ENCODE measurements at regions not wholly inside any gene's neighbourhood (a gene's known extent, or its start where the extent isn't known, plus 50 kb on each side); places are given as distances from the start of the nearest gene placed in this dataset.

- no peak for ATAC-seq (ENCODE audit: insufficient read depth, low FRiP score)
- Histone ChIP-seq H3K4me3 (no peak overlapping the region), H3K27me3 (ENCODE audit: control insufficient read depth in 3 of 3, insufficient read depth in 3 of 3, low read length in 2 of 3) (no peaks in the 10 kb centered on the region), H3K9me3 (ENCODE audit: control insufficient read depth in 4 of 4, insufficient read depth in 3 of 4, low read length in 3 of 4) (peaks cover 0 to 16% (median 5%) of the 10 kb centered on the region in 4 donors), H3K27ac (ENCODE audit: low read depth in 1 of 2, low read length in 1 of 2) (no peak overlapping the region), H3K9ac (ENCODE audit: insufficient read depth in 1 of 2, low read length in 2 of 2) (no peak overlapping the region), H3K4me1 (ENCODE audit: control insufficient read depth in 5 of 5, insufficient read depth in 5 of 5, low read length in 5 of 5) (no peaks in the 10 kb centered on the region), H3K36me3 (ENCODE audit: control insufficient read depth in 4 of 4, insufficient read depth in 4 of 4, low read length in 4 of 4) (no peaks in the 10 kb centered on the region)
- peak; percentile 7 to 41 (median 34) for DNase-seq
- TF ChIP-seq, protein P1, sequence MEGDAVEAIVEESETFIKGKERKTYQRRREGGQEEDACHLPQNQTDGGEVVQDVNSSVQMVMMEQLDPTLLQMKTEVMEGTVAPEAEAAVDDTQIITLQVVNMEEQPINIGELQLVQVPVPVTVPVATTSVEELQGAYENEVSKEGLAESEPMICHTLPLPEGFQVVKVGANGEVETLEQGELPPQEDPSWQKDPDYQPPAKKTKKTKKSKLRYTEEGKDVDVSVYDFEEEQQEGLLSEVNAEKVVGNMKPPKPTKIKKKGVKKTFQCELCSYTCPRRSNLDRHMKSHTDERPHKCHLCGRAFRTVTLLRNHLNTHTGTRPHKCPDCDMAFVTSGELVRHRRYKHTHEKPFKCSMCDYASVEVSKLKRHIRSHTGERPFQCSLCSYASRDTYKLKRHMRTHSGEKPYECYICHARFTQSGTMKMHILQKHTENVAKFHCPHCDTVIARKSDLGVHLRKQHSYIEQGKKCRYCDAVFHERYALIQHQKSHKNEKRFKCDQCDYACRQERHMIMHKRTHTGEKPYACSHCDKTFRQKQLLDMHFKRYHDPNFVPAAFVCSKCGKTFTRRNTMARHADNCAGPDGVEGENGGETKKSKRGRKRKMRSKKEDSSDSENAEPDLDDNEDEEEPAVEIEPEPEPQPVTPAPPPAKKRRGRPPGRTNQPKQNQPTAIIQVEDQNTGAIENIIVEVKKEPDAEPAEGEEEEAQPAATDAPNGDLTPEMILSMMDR (IDR thresholded peaks at IDR 0.05; ENCODE audit: control extremely low read depth, extremely low read depth): no peak
- 22 to 31% methylated on average over 4 of the region's 4 CpGs for WGBS, 2 donors
Measured at GRCh38 chr12:126069549-126070165, 1004.4 kb downstream of the AACS start.

DNA sequence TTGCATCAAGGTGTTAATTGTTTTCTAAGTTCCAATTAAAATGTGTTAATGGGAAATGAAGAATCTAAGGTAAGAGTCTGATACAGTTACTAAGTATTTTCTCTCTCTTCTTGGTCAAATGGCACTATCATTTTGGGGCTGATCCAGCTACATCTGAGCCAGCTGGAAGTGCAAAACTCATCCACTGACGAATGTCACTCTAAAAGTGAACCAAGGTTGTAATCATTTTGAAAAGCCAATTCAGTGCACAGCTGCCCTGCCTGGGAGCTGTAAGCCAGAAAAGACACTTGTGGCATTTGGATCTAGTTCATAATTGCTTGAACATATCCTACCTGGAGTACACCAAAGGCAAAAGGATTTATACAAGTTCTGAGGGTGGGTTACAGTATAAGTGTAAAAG, 1011.3 kb downstream of the AACS start:
- 62 to 77% methylated on average over 1 of the region's 1 CpG for WGBS, 2 donors
- H3K36me3 ChIP-seq (ENCODE audit: control insufficient read depth in 4 of 4, insufficient read depth in 4 of 4, low read length in 4 of 4): no peaks in the 10 kb centered on the region

DNA sequence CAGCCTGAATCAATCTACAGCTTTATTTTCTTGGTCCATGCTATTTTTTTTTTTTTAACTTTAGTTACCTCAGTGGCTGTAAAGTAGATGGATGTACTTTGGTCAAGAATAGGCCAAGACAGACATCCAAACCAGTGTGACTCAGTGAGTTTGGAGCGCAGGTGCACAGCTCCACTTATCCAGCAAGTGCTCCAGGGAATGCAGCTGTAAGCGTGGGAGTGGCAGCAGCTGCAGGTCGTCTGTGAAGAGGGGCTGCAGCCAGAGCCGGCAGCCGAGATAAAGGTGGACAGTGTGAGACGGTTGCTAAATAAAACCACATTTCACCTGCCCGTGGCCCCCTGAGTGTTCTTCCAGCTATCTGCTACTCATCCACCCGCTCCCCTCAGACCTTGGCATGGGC, 1018.7 kb downstream of the AACS start:
- 80 to 90% methylated on average over 8 of the region's 8 CpGs for WGBS, 2 donors
- Histone ChIP-seq H3K36me3 (ENCODE audit: control insufficient read depth in 4 of 4, insufficient read depth in 4 of 4, low read length in 4 of 4) (no peaks in the 10 kb centered on the region), H3K4me1 (ENCODE audit: control insufficient read depth in 5 of 5, insufficient read depth in 5 of 5, low read length in 5 of 5) (no peaks in the 10 kb centered on the region), H3K4me3 (no peak overlapping the region), H3K27me3 (ENCODE audit: control insufficient read depth in 3 of 3, insufficient read depth in 3 of 3, low read length in 2 of 3) (no peaks in the 10 kb centered on the region), H3K27ac (ENCODE audit: low read depth in 1 of 2, low read length in 1 of 2) (no peak overlapping the region), H3K9me3 (ENCODE audit: control insufficient read depth in 4 of 4, insufficient read depth in 3 of 4, low read length in 3 of 4) (peaks cover 0 to 3% (median 0%) of the 10 kb centered on the region in 4 donors), H3K9ac (ENCODE audit: insufficient read depth in 1 of 2, low read length in 2 of 2) (no peak overlapping the region)
- TF ChIP-seq, protein P1 (IDR thresholded peaks at IDR 0.05; ENCODE audit: control extremely low read depth, extremely low read depth): no peak
- no peak for DNase-seq
- no peak for ATAC-seq (ENCODE audit: insufficient read depth, low FRiP score)

More for the DNA sequence above, 1011.3 kb downstream of the AACS start:
- TF ChIP-seq, protein P1 (IDR thresholded peaks at IDR 0.05; ENCODE audit: control extremely low read depth, extremely low read depth): no peak
- no peaks in the 10 kb centered on the region for H3K9me3 ChIP-seq (ENCODE audit: control insufficient read depth in 4 of 4, insufficient read depth in 3 of 4, low read length in 3 of 4)
- no peak overlapping the region for H3K27ac ChIP-seq (ENCODE audit: low read depth in 1 of 2, low read length in 1 of 2)
- ATAC-seq (ENCODE audit: insufficient read depth, low FRiP score) (no peak), DNase-seq (no peak)
- no peak overlapping the region for H3K9ac ChIP-seq (ENCODE audit: insufficient read depth in 1 of 2, low read length in 2 of 2)
- no peaks in the 10 kb centered on the region for H3K4me1 ChIP-seq (ENCODE audit: control insufficient read depth in 5 of 5, insufficient read depth in 5 of 5, low read length in 5 of 5)
- H3K27me3 ChIP-seq (ENCODE audit: control insufficient read depth in 3 of 3, insufficient read depth in 3 of 3, low read length in 2 of 3): no peaks in the 10 kb centered on the region
- no peak overlapping the region for H3K4me3 ChIP-seq

DNA sequence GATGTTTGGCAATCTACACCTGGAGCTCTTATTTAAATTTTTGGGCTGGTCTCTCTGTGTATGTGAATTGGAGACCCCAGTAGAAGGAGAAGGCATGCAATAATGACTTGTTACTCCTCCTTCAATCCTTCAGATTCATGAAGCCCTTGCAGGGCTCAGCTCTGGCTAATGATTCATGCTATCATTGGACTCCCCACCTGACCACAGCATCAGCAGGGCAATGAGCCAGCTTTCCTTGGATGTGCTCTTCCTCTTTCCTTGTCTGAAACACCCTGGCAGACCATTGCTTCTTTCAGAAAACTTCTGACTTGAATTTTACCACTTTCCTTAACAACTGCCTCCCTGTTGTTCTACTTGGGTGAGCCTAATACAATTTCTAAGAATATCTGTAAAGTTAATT, 1019.2 kb downstream of the AACS start:
- H3K4me3 ChIP-seq: no peak overlapping the region
- no peaks in the 10 kb centered on the region for H3K27me3 ChIP-seq (ENCODE audit: control insufficient read depth in 3 of 3, insufficient read depth in 3 of 3, low read length in 2 of 3)
- peaks cover 0 to 3% (median 0%) of the 10 kb centered on the region in 4 donors for H3K9me3 ChIP-seq (ENCODE audit: control insufficient read depth in 4 of 4, insufficient read depth in 3 of 4, low read length in 3 of 4)
- DNase-seq (no peak), ATAC-seq (ENCODE audit: insufficient read depth, low FRiP score) (no peak)
- H3K36me3 ChIP-seq (ENCODE audit: control insufficient read depth in 4 of 4, insufficient read depth in 4 of 4, low read length in 4 of 4): no peaks in the 10 kb centered on the region
- no peaks in the 10 kb centered on the region for H3K4me1 ChIP-seq (ENCODE audit: control insufficient read depth in 5 of 5, insufficient read depth in 5 of 5, low read length in 5 of 5)
- TF ChIP-seq, protein P1 (IDR thresholded peaks at IDR 0.05; ENCODE audit: control extremely low read depth, extremely low read depth): no peak
- no peak overlapping the region for H3K27ac ChIP-seq (ENCODE audit: low read depth in 1 of 2, low read length in 1 of 2)
- no peak overlapping the region for H3K9ac ChIP-seq (ENCODE audit: insufficient read depth in 1 of 2, low read length in 2 of 2)
